GM19035 (cell line): ENCODE measurements at regions not wholly inside any gene's neighbourhood (a gene's known extent, or its start where the extent isn't known, plus 50 kb on each side); places are given as distances from the start of the nearest gene placed in this dataset.

Experiments used
- ATAC-seq: cut with Tn5 transposase; IDR thresholded peaks from one replicate; pipeline ENCODE4 v1.9.1; 2021; ENCODE audit not compliant: unreplicated experiment

GRCh38 chr5:155394727-155395126 lies 381.2 kb downstream of the KIF4B start:
- ATAC-seq, result no peak

- ATAC-seq, result no peak
Observed at GRCh38 chr5:155402927-155403640, 389.5 kb downstream of the KIF4B start.

- ATAC-seq, result no peak
Observed at GRCh38 chr5:155406815-155407214, 393.3 kb downstream of the KIF4B start.

- ATAC-seq, result no peak
Observed at GRCh38 chr5:155408465-155408864, 394.9 kb downstream of the KIF4B start.

- no peak for ATAC-seq
Observed at GRCh38 chr5:155416765-155417164, 403.2 kb downstream of the KIF4B start.

- no peak for ATAC-seq
Observed at GRCh38 chr5:155418960-155419579, 405.5 kb downstream of the KIF4B start.

DNA sequence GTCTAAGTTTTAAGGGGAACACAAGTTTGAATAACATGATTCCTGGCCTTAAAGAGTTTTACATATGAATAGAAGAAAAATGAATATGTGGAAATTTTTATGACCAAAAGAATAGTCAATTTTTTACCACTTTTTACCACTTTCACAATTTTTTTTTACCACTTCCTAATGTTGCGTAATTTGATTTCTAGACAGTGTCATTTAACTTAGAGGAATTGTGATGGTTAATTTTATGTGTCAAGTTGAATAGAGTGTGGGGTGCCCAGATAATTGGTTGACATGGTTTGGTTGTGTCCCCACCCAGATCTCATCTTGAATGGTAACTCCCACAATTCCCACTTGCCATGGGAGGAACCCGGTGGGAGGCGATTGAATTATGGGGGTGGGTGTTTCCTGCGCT lies 416.6 kb downstream of the KIF4B start:
- ATAC-seq, result no peak

DNA sequence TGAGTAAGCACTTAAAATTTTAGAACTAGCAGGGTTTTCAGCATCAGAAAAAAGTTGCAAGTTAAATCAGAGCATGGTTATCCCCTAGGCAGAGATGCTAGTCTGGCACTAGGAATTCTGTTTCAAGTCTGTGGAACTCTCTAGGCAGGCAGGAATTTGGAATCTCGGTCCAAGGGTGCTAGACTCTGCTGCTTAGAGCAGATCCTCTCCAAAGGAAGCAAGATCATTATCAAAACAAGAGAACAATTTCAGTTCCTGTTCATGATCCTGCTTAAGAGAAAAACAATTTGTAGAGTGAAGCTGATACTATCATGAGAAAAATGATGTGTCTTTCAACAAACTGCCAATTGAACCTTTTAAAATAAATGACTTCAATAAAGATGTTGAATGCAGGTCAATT lies 420.7 kb downstream of the KIF4B start:
- no peak for ATAC-seq

DNA sequence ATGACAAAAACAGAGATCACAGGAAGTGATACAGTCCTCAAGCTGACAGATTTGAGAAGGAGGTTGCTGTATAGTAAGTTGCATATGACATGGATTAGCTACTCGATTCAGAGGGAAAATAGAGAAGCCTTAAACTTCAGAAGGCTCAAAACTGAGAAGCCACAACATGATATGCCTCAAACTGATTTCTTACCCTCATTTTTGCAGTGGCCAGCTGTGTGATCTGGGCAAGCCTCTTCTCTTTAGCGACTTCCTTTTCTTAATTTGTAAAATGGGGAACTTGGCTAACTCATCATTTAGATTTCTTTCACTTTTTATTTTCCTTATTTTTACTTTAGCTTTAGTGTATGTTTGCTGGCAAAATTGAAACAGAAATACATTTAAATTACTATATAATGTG lies 421.1 kb downstream of the KIF4B start:
- no peak for ATAC-seq

DNA sequence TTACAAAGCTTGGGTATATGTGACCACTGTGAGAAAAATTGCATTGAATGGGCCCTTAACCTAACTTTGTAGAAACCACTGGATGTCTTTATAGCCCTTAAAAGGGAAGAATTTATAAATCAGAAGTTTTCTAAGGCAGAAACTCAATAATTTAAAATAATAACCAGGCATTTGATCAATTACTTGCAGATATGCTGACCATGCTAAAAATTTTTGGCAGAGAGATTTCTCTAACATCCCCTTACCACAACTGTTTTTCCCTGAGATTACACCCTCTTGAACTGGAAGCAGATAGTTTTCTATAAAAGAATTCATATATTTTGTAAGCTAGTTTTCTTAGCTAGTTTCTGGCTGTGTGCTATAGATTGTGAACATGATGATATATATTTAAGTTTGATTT lies 428.3 kb downstream of the KIF4B start:
- ATAC-seq, result no peak

GRCh38 chr5:155451106-155451505 lies 437.6 kb downstream of the KIF4B start:
- no peak for ATAC-seq

GRCh38 chr5:155455791-155456514 lies 442.4 kb downstream of the KIF4B start:
- no peak for ATAC-seq

DNA sequence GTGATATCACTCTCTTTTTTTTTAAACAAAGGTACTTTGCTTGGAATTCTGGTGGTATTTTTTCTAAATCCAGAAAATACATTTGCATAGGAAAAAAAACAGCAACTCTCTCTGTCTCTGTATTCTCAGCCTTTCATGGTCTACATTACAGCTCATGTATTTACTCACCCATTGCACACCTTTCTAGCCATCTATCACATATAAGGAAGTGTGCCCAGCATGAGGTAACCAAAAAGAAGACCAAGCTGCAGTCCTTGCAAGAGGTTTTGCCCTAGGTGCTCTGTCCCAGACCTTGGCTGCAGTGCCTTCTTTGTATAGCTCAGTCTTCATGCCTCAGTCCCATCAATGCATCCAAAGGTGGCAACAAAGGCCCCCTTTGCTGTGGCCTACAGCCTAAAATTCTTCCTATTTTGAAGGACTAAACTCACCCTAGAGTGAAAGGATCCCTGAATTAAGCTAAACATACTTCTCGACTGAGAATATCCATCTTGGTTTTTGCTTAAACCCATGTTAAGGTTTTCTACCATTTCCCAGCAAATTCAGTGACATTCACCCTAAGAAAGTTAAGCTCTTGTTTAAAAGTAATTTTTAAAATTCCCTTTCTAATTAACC lies 446.4 kb downstream of the KIF4B start:
- ATAC-seq, result no peak

- no peak for ATAC-seq
Observed at GRCh38 chr5:155460501-155460931, 447.0 kb downstream of the KIF4B start.

DNA sequence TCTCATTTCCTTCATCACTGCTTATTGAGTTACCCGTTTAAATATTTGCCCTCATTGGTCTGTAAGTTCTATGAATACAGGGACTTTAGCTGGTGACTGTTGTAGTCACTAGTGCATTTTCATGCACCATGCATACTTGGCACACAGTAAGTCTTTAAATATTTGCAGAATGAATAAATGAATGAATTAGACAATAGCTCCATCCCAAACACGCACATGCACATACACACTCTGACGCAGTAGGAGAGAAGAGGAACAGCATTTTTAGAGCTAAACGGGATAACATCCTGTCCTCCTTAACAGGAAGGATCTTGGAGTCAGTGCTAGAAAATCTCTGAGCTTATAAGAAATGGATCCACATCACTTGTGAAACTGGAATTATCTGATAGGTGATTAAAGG lies 447.7 kb downstream of the KIF4B start:
- no peak for ATAC-seq

DNA sequence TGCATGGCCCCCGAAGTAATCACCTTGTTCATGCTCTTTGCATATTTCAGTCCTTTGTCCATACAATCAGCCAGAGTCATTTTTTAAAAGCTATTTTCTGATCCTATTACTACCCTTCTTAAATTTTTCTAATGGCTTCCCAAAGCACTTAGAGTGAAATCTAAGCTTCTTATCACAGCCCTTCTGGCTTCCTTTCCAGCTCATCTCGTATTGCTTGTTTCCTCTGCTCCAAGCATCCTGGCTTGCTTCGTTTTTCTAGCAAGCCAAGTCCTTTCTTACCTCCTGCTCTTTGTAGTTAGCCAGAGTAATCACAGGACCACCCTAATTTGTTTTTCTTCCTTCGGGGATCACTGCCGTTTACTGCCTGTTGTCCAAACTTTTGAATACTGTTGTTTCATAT lies 453.3 kb downstream of the KIF4B start:
- ATAC-seq, result no peak

DNA sequence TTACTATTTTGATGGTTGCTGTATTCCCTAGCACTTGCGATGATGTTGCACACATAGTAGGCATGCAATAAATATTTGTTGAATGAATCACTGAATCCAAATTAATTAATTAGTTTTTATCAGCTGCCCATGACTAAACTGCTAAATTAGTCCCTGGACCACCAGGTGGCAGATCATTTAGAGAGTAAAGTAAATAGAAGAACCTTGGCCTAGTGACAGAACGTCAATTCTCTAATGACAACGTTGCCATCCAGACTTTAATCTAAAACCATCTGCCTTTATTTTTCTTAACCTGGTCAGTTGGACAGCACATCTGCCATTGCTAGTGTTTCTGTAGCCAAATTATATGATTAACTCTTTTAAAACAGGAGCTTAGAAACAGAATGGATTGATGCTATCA lies 457.5 kb downstream of the KIF4B start:
- no peak for ATAC-seq

GRCh38 chr5:155472780-155473179 lies 459.2 kb downstream of the KIF4B start:
- ATAC-seq, result no peak

DNA sequence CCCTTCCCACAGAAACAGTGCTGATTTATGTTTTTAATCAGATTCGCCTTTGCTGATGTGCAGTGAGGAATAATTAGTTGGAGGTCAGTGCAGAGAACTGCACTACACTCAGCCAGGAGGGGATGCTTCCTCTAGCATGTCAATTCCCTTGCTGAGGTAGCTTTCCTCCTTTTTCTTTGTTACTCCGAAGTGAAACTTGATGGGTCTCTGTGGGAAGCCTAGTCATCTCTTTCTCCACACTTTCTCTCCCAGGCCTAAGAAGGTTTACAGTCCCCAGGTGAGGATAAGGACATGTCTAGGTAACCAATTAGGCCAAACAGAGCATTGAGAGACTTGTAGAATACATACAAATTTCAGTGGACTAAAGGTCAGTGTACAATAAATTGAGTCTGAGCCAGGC lies 461.8 kb downstream of the KIF4B start:
- no peak for ATAC-seq

DNA sequence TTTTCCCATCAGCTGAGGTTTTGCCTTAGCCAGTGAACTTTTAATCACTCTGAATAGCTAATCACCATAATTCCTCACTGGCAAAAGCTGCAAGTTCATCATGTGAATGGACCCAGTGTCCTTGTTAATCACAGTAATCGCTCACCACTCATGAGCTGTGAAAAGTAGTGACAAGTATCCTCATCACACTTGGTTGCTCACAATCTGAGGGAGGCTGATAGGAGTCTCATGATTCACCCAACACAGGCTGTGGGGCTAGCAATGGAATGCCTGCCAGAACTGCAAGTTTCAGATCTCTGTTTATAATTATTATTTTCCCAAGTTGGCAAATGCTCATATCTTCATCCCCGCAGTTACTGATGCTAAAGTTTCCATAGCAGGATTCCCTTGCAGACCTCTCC lies 467.2 kb downstream of the KIF4B start:
- ATAC-seq, result no peak

- ATAC-seq, result no peak
Observed at GRCh38 chr5:155481182-155481581, 467.6 kb downstream of the KIF4B start.

- ATAC-seq, result no peak
Observed at GRCh38 chr5:155482428-155482827, 468.9 kb downstream of the KIF4B start.
